Vagina (tissue), 2 donors: ENCODE measurements at regions not wholly inside any gene's neighbourhood (a gene's known extent, or its start where the extent isn't known, plus 50 kb on each side); places are given as distances from the start of the nearest gene placed in this dataset.

Experiments used
- DNase-seq, 2 donors: peaks; one replicate each; pipeline ENCODE4 v3.0.0-alpha.2; 2017; ENCODE audit errors: extremely low spot score in 2 of 2
- H3K27ac ChIP-seq: fragments of 200-600 bp; sonication (generic); one replicate; pipeline ENCODE4 v1.5.1; 2019
- H3K27me3 ChIP-seq: fragments of 200-600 bp; sonication (generic); one replicate; pipeline ENCODE4 v1.5.1; 2019
- H3K36me3 ChIP-seq, 2 donors: fragments of 200-600 bp; sonication (generic); one replicate each; pipeline ENCODE4 v1.5.1; 2017 to 2019
- H3K4me1 ChIP-seq: fragments of 200-600 bp; sonication (generic); one replicate; pipeline ENCODE4 v1.5.1; 2019
- H3K4me3 ChIP-seq, 2 donors: fragments of 200-600 bp; sonication (generic); 1 replicate in 1 of 2; 2 replicates in 1 of 2; pipeline ENCODE4 v1.5.1; 2016 to 2019
- H3K9me3 ChIP-seq: fragments of 200-600 bp; sonication (generic); one replicate; pipeline ENCODE4 v1.5.1; 2019
- CTCF ChIP-seq, 3 experiments: fragments of 450-650 bp in 2 of 3; fragments of 200-600 bp in 1 of 3; sonication (generic) in 1 of 3; IDR thresholded peaks; one replicate each; pipeline ENCODE4 v1.5.1; 2017 to 2019; ENCODE audit warnings: antibody characterized with exemption in 3 of 3, mild to moderate bottlenecking in 2 of 3, moderate library complexity in 2 of 3
- POLR2A ChIP-seq, 2 donors: fragments of 450-650 bp; IDR thresholded peaks; one replicate each; pipeline ENCODE4 v1.6.1; 2017; ENCODE audit warnings: antibody characterized with exemption in 2 of 2, mild to moderate bottlenecking in 2 of 2, moderate library complexity in 2 of 2
- POLR2AphosphoS5 ChIP-seq, 2 donors: sonication (generic); formaldehyde crosslinking; IDR thresholded peaks; one replicate each; pipeline ENCODE4 v1.9.0; 2017; ENCODE audit warnings: antibody characterized with exemption in 2 of 2, mild to moderate bottlenecking in 2 of 2, low read depth in 1 of 2; ENCODE audit not compliant: insufficient read depth in 1 of 2
- intact Hi-C: fragments of 100-400 bp; cut with DNase I; formaldehyde crosslinking; loops from one replicate; pipeline ENCODE4 v1.15.1; 2023

DNA sequence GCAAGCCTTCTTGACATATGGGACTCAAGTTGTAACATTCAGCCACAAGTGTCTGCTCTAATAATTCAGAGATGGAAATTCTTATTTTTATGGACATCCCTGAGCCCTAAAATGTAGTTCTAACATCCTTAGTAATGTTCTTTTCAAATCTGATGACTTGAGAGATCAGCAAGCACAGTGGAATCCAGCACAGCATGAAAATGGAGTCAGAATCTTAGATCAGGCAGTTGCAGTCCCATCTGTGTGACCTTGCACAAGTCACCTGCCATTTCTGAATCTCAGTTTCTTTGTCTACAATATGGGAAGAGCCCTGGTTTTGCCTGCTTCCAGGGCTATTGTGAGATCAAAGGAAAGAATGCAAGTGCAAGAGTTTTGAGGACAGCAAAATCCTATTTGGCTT lies 183.9 kb upstream of the LPP start:
- Histone ChIP-seq H3K4me1 (peaks cover 6% of the 10 kb centered on the region), H3K36me3 (no peaks in the 10 kb centered on the region), H3K9me3 (no peaks in the 10 kb centered on the region), H3K27me3 (no peaks in the 10 kb centered on the region), H3K4me3 (no peak overlapping the region), H3K27ac (no peak overlapping the region)
- TF ChIP-seq POLR2AphosphoS5 (IDR thresholded peaks at IDR 0.05; ENCODE audit: insufficient read depth in 1 of 2, low read depth in 1 of 2) (no peak), CTCF (IDR thresholded peaks at IDR 0.05) (no peak), POLR2A (IDR thresholded peaks at IDR 0.05) (no peak)
- intact Hi-C loops, result no loop called here
- DNase-seq, result no peak

DNA sequence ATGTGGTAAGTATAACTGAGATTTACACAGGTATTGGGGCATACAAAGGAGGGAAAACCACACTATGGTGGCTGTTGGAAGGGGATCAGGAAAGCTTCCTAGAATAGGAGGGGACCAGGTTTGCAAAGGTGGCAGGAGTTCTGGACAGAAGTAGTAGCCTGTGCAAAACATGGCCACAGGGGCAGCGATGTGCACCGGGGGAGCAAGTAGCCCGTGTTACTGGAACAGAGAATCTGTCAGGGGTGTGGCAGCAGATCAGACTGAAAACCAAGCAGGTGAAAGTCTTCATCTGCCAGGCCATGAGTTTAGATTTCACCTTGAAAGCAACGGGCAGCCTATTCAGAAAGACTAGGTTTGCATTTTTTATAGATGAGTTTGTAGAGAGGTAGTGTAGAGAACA lies 182.3 kb upstream of the LPP start:
- Histone ChIP-seq H3K9me3 (no peaks in the 10 kb centered on the region), H3K27ac (no peak overlapping the region), H3K4me1 (peaks cover 6% of the 10 kb centered on the region), H3K4me3 (no peak overlapping the region), H3K36me3 (no peaks in the 10 kb centered on the region), H3K27me3 (no peaks in the 10 kb centered on the region)
- intact Hi-C loops, result no loop called here
- DNase-seq, result no peak
- TF ChIP-seq POLR2AphosphoS5 (IDR thresholded peaks at IDR 0.05; ENCODE audit: insufficient read depth in 1 of 2, low read depth in 1 of 2) (no peak), POLR2A (IDR thresholded peaks at IDR 0.05) (no peak), CTCF (IDR thresholded peaks at IDR 0.05) (no peak)

DNA sequence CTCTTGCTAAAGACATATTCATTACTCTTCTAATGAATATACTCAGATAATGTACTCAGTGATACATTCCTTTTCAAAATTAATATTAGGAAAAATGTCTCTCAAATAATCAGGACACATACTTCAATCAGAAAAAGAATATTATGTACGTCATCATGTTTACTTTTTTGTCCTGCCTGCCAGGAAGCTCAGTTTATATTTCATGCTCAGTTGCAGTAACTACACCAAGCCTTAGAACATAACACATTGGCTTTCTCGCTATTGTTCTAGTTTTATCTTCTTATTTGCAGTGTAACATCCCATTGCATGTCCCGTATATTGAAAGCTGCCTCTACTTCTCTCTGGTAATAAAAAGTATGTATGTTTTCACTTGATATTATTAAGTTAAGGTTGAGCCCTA lies 181.5 kb upstream of the LPP start:
- Histone ChIP-seq H3K4me1 (peaks cover 6% of the 10 kb centered on the region), H3K27ac (no peak overlapping the region), H3K36me3 (no peaks in the 10 kb centered on the region), H3K9me3 (no peaks in the 10 kb centered on the region), H3K4me3 (no peak overlapping the region), H3K27me3 (no peaks in the 10 kb centered on the region)
- no peak for TF ChIP-seq POLR2AphosphoS5 (IDR thresholded peaks at IDR 0.05; ENCODE audit: insufficient read depth in 1 of 2, low read depth in 1 of 2)
- no peak for TF ChIP-seq CTCF (IDR thresholded peaks at IDR 0.05)
- TF ChIP-seq POLR2A (IDR thresholded peaks at IDR 0.05), result no peak
- no peak for DNase-seq
- intact Hi-C loops, result no loop called here

DNA sequence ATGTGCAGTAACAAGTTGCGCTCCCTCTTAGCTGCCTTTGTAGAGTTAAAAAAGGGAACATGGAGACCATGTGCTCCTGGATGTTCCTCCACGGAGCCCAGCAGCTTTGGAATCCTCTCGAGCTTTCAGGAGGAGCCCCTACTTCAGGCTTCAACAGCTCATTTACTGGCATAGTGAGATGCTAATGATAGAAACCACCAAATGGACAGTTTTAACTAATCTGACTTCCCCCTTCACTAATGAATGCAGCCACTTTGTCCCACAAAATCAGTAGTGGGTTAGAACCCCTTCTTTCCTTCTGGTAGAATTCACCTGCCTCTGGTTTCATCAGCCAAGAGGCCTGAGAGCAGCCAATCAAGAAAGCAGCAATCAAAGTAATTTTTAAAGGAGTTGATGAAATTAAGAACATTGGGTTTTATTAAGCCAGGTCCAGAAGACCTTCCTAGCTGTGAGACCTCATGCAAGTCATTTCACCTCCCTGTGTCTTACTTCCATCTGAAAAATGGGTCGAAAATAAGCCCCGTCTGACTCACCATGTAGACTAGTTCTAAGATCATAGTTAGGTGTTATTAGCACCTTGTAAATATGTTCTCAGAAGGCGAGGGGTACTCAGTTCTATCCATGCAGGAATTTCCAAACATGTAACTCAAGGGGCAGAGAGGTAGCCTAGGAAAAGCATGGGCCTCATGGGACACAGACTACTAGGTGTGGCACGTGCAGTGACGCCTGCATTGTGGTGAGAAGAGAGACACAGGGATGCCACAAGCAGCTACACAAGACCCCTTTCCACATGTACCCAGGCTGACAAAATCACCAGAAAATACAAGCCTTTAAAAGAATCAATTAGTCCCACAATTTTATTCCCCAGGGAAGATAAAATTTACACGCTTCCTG lies 179.7 kb upstream of the LPP start:
- Histone ChIP-seq H3K9me3 (no peaks in the 10 kb centered on the region), H3K4me1 (no peaks in the 10 kb centered on the region), H3K36me3 (no peaks in the 10 kb centered on the region), H3K4me3 (no peak overlapping the region), H3K27me3 (no peaks in the 10 kb centered on the region), H3K27ac (no peak overlapping the region)
- TF ChIP-seq POLR2A (IDR thresholded peaks at IDR 0.05) (no peak), CTCF (IDR thresholded peaks at IDR 0.05) (no peak), POLR2AphosphoS5 (IDR thresholded peaks at IDR 0.05; ENCODE audit: insufficient read depth in 1 of 2, low read depth in 1 of 2) (no peak)
- intact Hi-C loops, result no loop called here
- no peak for DNase-seq

- no peak for DNase-seq
- TF ChIP-seq POLR2AphosphoS5 (IDR thresholded peaks at IDR 0.05; ENCODE audit: insufficient read depth in 1 of 2, low read depth in 1 of 2), result no peak
- TF ChIP-seq POLR2A (IDR thresholded peaks at IDR 0.05), result no peak
- TF ChIP-seq CTCF (IDR thresholded peaks at IDR 0.05), result no peak
- no peaks in the 10 kb centered on the region for H3K27me3 ChIP-seq
- H3K36me3 ChIP-seq, result no peaks in the 10 kb centered on the region
- H3K4me1 ChIP-seq, result no peaks in the 10 kb centered on the region
- intact Hi-C loops, result no loop called here
- no peak overlapping the region for H3K4me3 ChIP-seq
- no peak overlapping the region for H3K27ac ChIP-seq
- no peaks in the 10 kb centered on the region for H3K9me3 ChIP-seq
These were observed 179.1 kb upstream of the LPP start for GRCh38 chr3:187974871-187975271.
